NT2/D1 (cell line): ENCODE measurements at regions not wholly inside any gene's neighbourhood (a gene's known extent, or its start where the extent isn't known, plus 50 kb on each side); places are given as distances from the start of the nearest gene placed in this dataset.

Experiments
- DNase-seq: peaks from one replicate; pipeline ENCODE4 v3.0.0-alpha.2; 2011; ENCODE audit warnings: low read depth, low spot score
- H3K27me3 ChIP-seq: 2 replicates; pipeline ENCODE4 v1.6.0; 2011; ENCODE audit warnings: mild to moderate bottlenecking; ENCODE audit not compliant: insufficient read length, insufficient read depth
- H3K36me3 ChIP-seq: 2 replicates; pipeline ENCODE4 v1.6.1; 2011; ENCODE audit warnings: mild to moderate bottlenecking, low read length, mixed read lengths; ENCODE audit not compliant: insufficient read depth, insufficient read length
- H3K4me1 ChIP-seq: 2 replicates; pipeline ENCODE4 v1.5.1; 2011; ENCODE audit not compliant: insufficient read depth, insufficient read length
- H3K4me3 ChIP-seq: 2 replicates; pipeline ENCODE4 v1.5.1; 2011; ENCODE audit warnings: low read depth; ENCODE audit not compliant: insufficient read length
- H3K9ac ChIP-seq: 2 replicates; pipeline ENCODE4 v1.6.0; 2011; ENCODE audit warnings: low read depth; ENCODE audit not compliant: insufficient read length
- H3K9me3 ChIP-seq: 2 replicates; pipeline ENCODE4 v1.5.1; 2011; ENCODE audit warnings: mild to moderate bottlenecking, low read length; ENCODE audit not compliant: insufficient read depth
- SUZ12 ChIP-seq: IDR thresholded peaks from 2 replicates; pipeline ENCODE4 v1.6.1; 2011; ENCODE audit not compliant: insufficient read length, insufficient read depth; ENCODE audit errors: extremely low read depth
- YY1 ChIP-seq: IDR thresholded peaks from 2 replicates; pipeline ENCODE4 v1.6.1; 2011; ENCODE audit not compliant: insufficient read length, insufficient read depth
- ZNF274 ChIP-seq: IDR thresholded peaks from 2 replicates; pipeline ENCODE4 v1.6.1; 2011; ENCODE audit warnings: mild to moderate bottlenecking, low read depth, low read length

DNA sequence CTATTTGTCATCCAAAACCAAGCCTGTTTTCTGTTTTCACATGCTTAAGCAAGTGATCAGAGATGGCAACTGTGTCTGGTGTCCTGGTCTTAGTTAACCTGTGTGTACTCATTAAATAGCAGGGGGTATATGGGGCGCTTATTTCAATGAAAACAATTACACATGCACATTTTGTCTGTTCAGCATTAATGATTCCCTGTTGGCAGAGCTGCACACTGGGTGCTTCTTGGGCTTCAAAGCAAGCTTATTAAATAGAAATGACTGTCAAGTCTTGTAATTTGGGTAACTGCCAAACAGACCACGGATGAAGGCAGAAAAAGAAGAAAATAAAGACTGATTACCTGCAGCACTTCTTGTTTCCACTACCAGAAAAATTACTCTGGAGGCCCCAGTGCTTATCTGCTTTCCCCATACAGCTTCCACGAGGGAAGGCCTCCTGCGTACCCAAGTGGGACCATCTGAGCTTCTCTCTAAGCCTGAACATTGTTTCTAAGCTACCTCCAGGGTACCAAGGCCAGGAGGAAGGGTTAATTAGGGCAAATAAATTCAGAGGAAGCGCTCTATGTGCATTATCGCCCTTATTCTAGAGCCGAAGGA, 107.2 kb upstream of the TBL1X start:
- no peaks in the 10 kb centered on the region for H3K27me3 ChIP-seq
- no peak overlapping the region for H3K4me3 ChIP-seq
- no peaks in the 10 kb centered on the region for H3K4me1 ChIP-seq
- no peaks in the 10 kb centered on the region for H3K9me3 ChIP-seq
- no peak overlapping the region for H3K9ac ChIP-seq
- no peaks in the 10 kb centered on the region for H3K36me3 ChIP-seq
- TF ChIP-seq SUZ12 (no peak), ZNF274 (no peak), YY1 (no peak)
- DNase-seq = no peak

DNA sequence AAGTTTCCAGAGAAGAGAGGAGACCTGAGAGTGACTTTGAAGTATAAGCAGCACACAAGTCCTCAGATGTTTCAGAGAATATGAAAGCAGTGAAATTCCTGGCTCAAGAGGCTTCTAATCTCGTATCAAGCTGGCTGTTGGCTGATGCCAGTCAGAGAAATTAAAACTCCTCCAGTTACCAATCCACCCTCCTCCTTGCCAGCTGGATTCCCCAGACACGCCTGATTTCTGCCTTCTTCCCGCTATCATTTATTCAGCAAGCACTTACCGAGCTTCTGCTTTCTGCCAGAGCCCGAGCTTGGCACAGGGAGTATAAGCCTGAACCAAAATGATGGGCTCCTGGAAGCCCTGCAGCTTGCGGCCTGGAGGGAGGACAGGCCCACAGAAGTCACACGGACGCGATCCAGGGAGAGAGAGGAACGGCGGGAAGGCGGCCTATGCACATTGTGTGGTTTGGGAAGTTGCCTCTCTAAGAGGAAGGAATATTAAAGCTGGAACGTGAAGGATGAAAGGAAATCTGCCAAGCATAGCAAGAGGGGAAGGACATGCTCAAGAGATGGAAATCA, 102.4 kb upstream of the TBL1X start:
- Histone ChIP-seq H3K9me3 (no peaks in the 10 kb centered on the region), H3K36me3 (no peaks in the 10 kb centered on the region), H3K4me3 (no peak overlapping the region), H3K4me1 (no peaks in the 10 kb centered on the region), H3K27me3 (no peaks in the 10 kb centered on the region), H3K9ac (no peak overlapping the region)
- TF ChIP-seq YY1 (no peak), ZNF274 (no peak), SUZ12 (no peak)
- DNase-seq = no peak

DNA sequence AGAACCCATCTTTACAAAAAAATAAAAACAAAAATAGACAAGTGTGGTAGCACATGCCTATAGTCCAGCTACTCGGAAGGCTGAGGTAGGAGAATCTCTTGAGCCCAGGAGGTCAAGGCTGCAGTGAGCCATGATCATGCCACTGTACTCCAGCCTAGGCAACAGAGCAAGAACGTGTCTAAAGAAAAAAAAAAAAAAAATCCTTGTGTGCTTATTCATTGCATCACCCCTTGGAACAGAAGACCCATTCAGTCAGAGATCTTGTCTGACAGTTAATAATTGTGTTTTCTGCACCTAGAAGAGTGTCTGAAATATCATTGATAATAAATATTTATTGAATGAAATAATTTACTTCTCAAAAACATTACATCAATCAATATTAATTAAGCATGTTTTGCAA, 97.4 kb upstream of the TBL1X start:
- DNase-seq = no peak
- no peaks in the 10 kb centered on the region for H3K4me1 ChIP-seq
- H3K27me3 ChIP-seq = no peaks in the 10 kb centered on the region
- TF ChIP-seq SUZ12 (no peak), YY1 (no peak), ZNF274 (no peak)
- no peaks in the 10 kb centered on the region for H3K9me3 ChIP-seq
- H3K9ac ChIP-seq = no peak overlapping the region
- H3K36me3 ChIP-seq = no peaks in the 10 kb centered on the region
- H3K4me3 ChIP-seq = no peak overlapping the region

DNA sequence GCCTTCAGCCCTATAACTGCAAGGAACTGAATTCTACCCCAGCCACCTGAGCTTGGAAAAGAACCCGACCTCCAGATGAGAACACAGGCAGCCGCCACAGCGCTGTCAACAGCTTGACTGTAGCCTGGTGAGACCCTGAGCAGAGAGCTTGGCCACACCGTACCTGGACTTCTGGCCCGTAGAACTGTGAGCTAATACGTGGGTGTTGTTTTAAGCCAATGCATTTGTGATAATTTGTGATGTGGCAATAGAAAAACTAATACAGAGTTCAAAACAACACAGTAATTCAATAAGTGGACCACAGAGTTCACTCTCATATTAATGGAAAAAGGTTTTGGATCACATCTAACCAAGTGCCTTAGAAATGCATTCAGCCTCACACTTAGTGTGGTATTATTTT, 96.6 kb upstream of the TBL1X start:
- no peak for DNase-seq
- H3K36me3 ChIP-seq = no peaks in the 10 kb centered on the region
- TF ChIP-seq YY1 (no peak), ZNF274 (no peak), SUZ12 (no peak)
- H3K4me3 ChIP-seq = no peak overlapping the region
- H3K27me3 ChIP-seq = no peaks in the 10 kb centered on the region
- no peaks in the 10 kb centered on the region for H3K4me1 ChIP-seq
- no peaks in the 10 kb centered on the region for H3K9me3 ChIP-seq
- no peak overlapping the region for H3K9ac ChIP-seq

DNA sequence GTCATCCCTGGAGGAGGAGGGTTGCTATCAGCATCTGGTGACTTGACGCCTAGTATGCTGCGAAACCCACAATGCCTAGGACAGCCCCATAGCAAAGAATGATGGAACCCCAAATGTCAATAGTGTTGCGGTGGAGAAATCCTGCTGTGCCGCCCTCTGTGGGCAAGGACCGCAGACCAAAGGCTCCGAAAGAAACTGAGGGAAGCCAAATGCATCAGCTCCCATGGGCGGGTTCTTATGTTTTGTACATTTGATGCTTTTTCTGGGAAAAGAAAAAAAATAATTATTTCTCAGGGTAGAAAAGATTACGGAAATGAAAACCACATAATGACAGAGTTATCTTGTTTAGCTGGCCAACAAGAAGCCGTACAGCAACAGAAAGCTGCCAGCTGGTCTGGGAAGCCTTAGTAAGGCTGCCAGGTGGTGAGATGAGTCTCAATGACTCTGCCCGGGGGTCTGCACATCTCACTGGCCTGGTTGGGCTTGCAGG, 95.0 kb upstream of the TBL1X start:
- Histone ChIP-seq H3K27me3 (no peaks in the 10 kb centered on the region), H3K4me1 (no peaks in the 10 kb centered on the region), H3K36me3 (no peaks in the 10 kb centered on the region), H3K9ac (no peak overlapping the region), H3K9me3 (no peaks in the 10 kb centered on the region), H3K4me3 (no peak overlapping the region)
- DNase-seq = no peak
- TF ChIP-seq YY1 = no peak
- no peak for TF ChIP-seq SUZ12
- TF ChIP-seq ZNF274 = no peak

DNA sequence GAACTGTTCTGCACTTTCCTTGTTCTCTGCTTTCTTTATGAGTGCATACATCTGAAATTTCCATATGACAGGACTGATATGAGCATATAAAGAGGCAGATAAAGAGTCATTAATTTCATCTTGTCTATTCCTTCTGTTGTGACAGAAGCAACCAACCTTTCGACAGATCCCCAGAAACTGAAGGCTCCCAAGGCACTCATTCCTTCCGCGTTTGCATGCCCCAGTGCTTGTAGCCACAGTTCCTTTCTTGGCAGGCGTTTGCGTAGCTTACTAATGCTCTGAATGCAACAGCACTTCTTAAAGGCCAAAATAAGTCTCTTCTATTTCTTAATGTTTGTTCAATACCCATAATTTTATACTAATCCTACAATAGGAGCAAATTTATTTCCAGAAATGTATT, 94.0 kb upstream of the TBL1X start:
- TF ChIP-seq YY1 = no peak
- no peak for TF ChIP-seq SUZ12
- no peak for TF ChIP-seq ZNF274
- Histone ChIP-seq H3K4me3 (no peak overlapping the region), H3K36me3 (no peaks in the 10 kb centered on the region), H3K4me1 (no peaks in the 10 kb centered on the region), H3K9ac (no peak overlapping the region), H3K9me3 (no peaks in the 10 kb centered on the region), H3K27me3 (no peaks in the 10 kb centered on the region)
- no peak for DNase-seq

DNA sequence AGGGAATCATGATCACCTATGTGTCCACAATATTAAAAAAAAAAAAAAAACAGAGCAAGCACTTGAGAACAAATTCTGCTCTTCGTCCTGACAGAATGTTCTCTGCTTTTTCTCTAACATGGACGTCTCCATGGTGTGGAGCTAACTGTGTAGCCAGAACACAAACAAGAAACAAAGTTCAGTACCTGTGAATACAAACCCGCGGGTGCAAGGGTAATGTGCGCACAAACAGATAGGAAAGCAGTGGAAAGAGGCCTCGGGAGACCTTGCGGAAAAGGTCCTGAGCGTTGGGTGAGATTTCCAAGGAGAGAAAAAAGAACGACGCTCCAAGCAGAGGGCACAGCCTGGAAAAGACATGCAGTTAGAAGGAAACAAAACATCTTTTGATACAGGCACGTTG, 92.0 kb upstream of the TBL1X start:
- H3K4me1 ChIP-seq = no peaks in the 10 kb centered on the region
- H3K9ac ChIP-seq = no peak overlapping the region
- no peak for DNase-seq
- no peak overlapping the region for H3K4me3 ChIP-seq
- H3K36me3 ChIP-seq = no peaks in the 10 kb centered on the region
- no peaks in the 10 kb centered on the region for H3K9me3 ChIP-seq
- no peaks in the 10 kb centered on the region for H3K27me3 ChIP-seq
- TF ChIP-seq YY1 (no peak), SUZ12 (no peak), ZNF274 (no peak)
